Gastroesophageal sphincter (tissue), 4 donors: ENCODE measurements at regions not wholly inside any gene's neighbourhood (a gene's known extent, or its start where the extent isn't known, plus 50 kb on each side); places are given as distances from the start of the nearest gene placed in this dataset.
"Not testable (repeated sequence)": the region's sequence is repeated elsewhere in the genome, so short reads cannot be mapped to it uniquely, and the experiment has no call there.

Experiments used
- ATAC-seq: fragments of 150-250 bp; one replicate; pipeline ENCODE4 v1.9.1; 2016; ENCODE audit warnings: mild to moderate bottlenecking, moderate library complexity
- H3K27ac ChIP-seq, 4 donors: fragments of 200-600 bp; sonication (generic) in 3 of 4; 1 replicate in 3 of 4; 2 replicates in 1 of 4; pipeline ENCODE4 v1.5.1; 2016 to 2019
- H3K27me3 ChIP-seq: fragments of 200-600 bp; sonication (generic); one replicate; pipeline ENCODE4 v1.5.1; 2019
- H3K36me3 ChIP-seq, 2 donors: fragments of 200-600 bp; sonication (generic); one replicate each; pipeline ENCODE4 v1.5.1; 2019; ENCODE audit warnings: control low read depth in 1 of 2
- H3K4me1 ChIP-seq, 3 donors: fragments of 200-600 bp; sonication (generic); 1 replicate in 2 of 3; 2 replicates in 1 of 3; pipeline ENCODE4 v1.5.1; 2016 to 2019; ENCODE audit warnings: control low read depth in 2 of 3
- H3K4me3 ChIP-seq, 2 donors: fragments of 200-600 bp; sonication (generic); one replicate each; pipeline ENCODE4 v1.5.1; 2019; ENCODE audit warnings: mild to moderate bottlenecking in 1 of 2, moderate library complexity in 1 of 2
- H3K9me3 ChIP-seq, 3 donors: fragments of 200-600 bp; sonication (generic); one replicate each; pipeline ENCODE4 v1.5.1; 2017 to 2019; ENCODE audit warnings: control low read depth in 2 of 3
- EP300 ChIP-seq: sonication (generic); formaldehyde crosslinking; IDR thresholded peaks from one replicate; pipeline ENCODE4 v1.6.1; 2017; ENCODE audit warnings: antibody characterized with exemption, mild to moderate bottlenecking
- POLR2A ChIP-seq, 2 donors: fragments of 450-650 bp; IDR thresholded peaks; one replicate each; pipeline ENCODE4 v1.6.1; 2017; ENCODE audit warnings: antibody characterized with exemption in 2 of 2, mild to moderate bottlenecking in 2 of 2, moderate library complexity in 1 of 2
- POLR2AphosphoS5 ChIP-seq: sonication (generic); formaldehyde crosslinking; IDR thresholded peaks from one replicate; pipeline ENCODE4 v1.6.1; 2017; ENCODE audit warnings: antibody characterized with exemption
- WGBS, 2 donors: methylation state at CpG; one replicate each; pipeline ENCODE4 v1.1.5; 2018; ENCODE audit warnings: low coverage in 1 of 2; 5-methylcytosine and 5-hydroxymethylcytosine counted together
- TF ChIP-seq, protein P1 (sequence below), 4 experiments: fragments of 200-600 bp in 2 of 4; fragments of 450-650 bp in 2 of 4; sonication (generic) in 1 of 4; IDR thresholded peaks; one replicate each; pipeline ENCODE4 v1.5.1; 2017 to 2019; ENCODE audit warnings: antibody characterized with exemption in 4 of 4, mild to moderate bottlenecking in 2 of 4, moderate library complexity in 2 of 4

DNA sequence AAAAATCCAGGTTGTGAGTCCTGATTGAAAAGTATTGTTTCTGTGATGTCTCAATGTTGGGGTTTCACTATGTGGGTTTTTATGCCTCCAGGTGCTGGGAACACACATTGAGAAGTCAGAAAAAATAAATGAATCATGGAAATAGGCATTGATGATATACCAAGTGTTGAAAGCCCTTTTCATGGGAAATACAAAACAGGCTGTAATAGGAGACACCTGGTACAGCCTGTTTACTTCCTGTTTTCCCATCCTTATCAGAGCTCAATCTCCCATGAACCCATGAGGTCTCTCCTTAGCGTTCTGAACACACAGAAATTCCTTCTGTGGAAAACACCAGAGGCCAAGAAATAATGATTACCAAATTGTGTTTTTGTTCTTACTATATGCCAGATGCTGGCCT lies 106.3 kb upstream of the BOD1L1 start:
- H3K4me3 ChIP-seq, result no peak overlapping the region
- WGBS, 2 donors, result 37 to 44% methylated on average over 1 of the region's 1 CpG

DNA sequence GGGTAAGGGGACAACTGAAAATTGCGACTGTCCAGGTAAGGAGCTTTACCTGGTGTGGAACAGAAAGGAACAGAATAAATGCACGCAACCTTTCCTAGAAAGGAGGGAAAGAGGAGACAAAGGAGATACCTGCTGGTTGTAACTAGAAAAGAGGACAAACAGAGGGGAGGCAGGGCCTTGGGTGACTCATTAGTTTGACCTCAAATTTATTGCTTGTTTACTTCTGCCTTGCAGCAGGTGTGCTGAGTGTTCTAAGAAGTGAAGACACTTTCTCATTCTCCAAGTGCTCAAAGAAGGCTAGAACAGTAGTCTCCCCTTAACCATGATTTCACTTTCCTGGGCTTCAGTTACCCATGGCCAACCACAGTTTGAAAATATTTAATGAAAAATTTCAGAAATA lies 123.1 kb upstream of the BOD1L1 start:
- no peaks in the 10 kb centered on the region for H3K4me1 ChIP-seq
- H3K36me3 ChIP-seq, result no peaks in the 10 kb centered on the region
- TF ChIP-seq EP300, result no peak
- TF ChIP-seq POLR2A (IDR thresholded peaks at IDR 0.05), result no peak
- TF ChIP-seq POLR2AphosphoS5, result no peak
- TF ChIP-seq, protein P1, sequence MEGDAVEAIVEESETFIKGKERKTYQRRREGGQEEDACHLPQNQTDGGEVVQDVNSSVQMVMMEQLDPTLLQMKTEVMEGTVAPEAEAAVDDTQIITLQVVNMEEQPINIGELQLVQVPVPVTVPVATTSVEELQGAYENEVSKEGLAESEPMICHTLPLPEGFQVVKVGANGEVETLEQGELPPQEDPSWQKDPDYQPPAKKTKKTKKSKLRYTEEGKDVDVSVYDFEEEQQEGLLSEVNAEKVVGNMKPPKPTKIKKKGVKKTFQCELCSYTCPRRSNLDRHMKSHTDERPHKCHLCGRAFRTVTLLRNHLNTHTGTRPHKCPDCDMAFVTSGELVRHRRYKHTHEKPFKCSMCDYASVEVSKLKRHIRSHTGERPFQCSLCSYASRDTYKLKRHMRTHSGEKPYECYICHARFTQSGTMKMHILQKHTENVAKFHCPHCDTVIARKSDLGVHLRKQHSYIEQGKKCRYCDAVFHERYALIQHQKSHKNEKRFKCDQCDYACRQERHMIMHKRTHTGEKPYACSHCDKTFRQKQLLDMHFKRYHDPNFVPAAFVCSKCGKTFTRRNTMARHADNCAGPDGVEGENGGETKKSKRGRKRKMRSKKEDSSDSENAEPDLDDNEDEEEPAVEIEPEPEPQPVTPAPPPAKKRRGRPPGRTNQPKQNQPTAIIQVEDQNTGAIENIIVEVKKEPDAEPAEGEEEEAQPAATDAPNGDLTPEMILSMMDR (IDR thresholded peaks at IDR 0.05), result no peak
- ATAC-seq, result no peak
- WGBS, 2 donors, result 64 to 100% methylated on average over 2 of the region's 2 CpGs
- no peaks in the 10 kb centered on the region for H3K27me3 ChIP-seq
- H3K4me3 ChIP-seq, result no peak overlapping the region
- no peak overlapping the region for H3K27ac ChIP-seq
- H3K9me3 ChIP-seq, result no peaks in the 10 kb centered on the region

More for the DNA sequence above, 106.3 kb upstream of the BOD1L1 start:
- Histone ChIP-seq H3K27ac (no peak overlapping the region), H3K27me3 (no peaks in the 10 kb centered on the region), H3K9me3 (no peaks in the 10 kb centered on the region), H3K4me1 (no peaks in the 10 kb centered on the region), H3K36me3 (no peaks in the 10 kb centered on the region)
- ATAC-seq, result no peak
- TF ChIP-seq, protein P1 (IDR thresholded peaks at IDR 0.05), result no peak
- TF ChIP-seq POLR2AphosphoS5 (no peak), EP300 (no peak), POLR2A (IDR thresholded peaks at IDR 0.05) (no peak)

DNA sequence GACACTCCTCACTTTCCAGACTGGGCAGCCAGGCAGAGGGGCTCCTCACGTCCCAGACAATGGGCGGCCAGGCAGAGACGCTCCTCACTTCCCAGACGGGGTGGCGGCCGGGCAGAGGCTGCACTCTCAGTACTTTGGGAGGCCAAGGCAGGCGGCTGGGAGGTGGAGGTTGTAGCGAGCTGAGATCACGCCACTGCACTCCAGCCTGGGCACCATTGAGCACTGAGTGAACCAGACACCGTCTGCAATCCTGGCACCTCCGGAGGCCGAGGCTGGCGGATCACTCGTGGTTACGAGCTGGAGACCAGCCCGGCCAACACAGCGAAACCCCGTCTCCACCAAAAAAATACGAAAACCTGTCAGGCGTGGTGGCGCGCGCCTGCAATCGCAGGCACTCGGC lies 134.1 kb upstream of the BOD1L1 start:
- not testable (repeated sequence) for H3K4me3 ChIP-seq, ATAC-seq, H3K36me3 ChIP-seq, H3K4me1 ChIP-seq, H3K27ac ChIP-seq, H3K27me3 ChIP-seq
- 100% methylated on average over 7 of the region's 25 CpGs; no CpG with 5 or more reads in 1 of the 2 donors for WGBS, 2 donors
- H3K9me3 ChIP-seq, result peaks cover 0 to 11% (median 0%) of the 10 kb centered on the region in 3 donors

DNA sequence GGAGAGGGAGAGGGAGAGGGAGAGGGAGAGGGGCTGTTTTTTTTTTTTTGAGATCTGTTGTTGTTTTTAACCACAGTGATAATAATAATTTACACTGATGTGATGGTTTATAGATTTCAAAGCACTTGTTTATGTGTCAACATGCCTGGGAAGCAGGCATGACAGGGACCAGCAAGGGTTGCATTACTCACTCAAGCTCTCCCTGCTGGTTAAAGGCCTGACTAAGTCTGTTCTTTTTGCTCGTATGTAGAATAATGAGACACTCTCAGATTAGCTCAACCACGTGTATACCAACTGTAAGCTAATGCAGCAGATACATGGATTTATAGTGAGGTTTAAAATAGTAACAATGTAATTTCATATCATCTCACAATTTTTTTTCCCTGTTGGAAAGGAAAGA lies 134.6 kb upstream of the BOD1L1 start:
- no peak for ATAC-seq
- 79% methylated on average over 2 of the region's 2 CpGs for WGBS, 2 donors
- Histone ChIP-seq H3K4me3 (no peak overlapping the region), H3K27me3 (no peaks in the 10 kb centered on the region), H3K36me3 (no peaks in the 10 kb centered on the region), H3K9me3 (peaks cover 0 to 11% (median 0%) of the 10 kb centered on the region in 3 donors), H3K4me1 (no peaks in the 10 kb centered on the region), H3K27ac (no peak overlapping the region)
- TF ChIP-seq POLR2AphosphoS5 (no peak), EP300 (no peak), POLR2A (IDR thresholded peaks at IDR 0.05) (no peak)
- TF ChIP-seq, protein P1 (IDR thresholded peaks at IDR 0.05), result no peak

DNA sequence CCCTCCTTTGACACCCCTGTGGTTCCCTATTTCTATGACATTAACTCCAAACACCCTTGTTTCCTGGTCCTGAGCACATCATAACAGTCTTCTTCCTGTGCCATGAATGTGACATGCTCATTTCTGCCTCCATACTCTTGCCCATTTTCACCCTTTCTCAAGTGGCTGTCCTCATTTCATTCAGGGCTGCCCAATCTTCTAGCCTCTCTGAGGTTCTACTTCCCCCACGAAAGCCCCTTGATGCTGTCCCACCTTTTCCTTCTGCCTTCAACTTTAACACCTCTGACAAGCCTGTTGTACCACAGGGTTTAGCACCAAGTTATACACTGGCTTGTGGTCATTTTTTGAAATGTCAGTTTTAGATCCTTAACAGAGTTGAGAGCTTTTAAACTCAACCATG lies 136.2 kb upstream of the BOD1L1 start:
- Histone ChIP-seq H3K4me3 (no peak overlapping the region), H3K27ac (no peak overlapping the region), H3K9me3 (no peaks in the 10 kb centered on the region), H3K27me3 (no peaks in the 10 kb centered on the region), H3K36me3 (no peaks in the 10 kb centered on the region), H3K4me1 (no peaks in the 10 kb centered on the region)
- TF ChIP-seq POLR2A (IDR thresholded peaks at IDR 0.05), result no peak
- no peak for TF ChIP-seq POLR2AphosphoS5
- no peak for TF ChIP-seq EP300
- TF ChIP-seq, protein P1 (IDR thresholded peaks at IDR 0.05), result no peak
- WGBS, 2 donors, result 71 to 90% methylated on average over 1 of the region's 1 CpG
- ATAC-seq, result no peak
